H1 (cell line): ENCODE measurements at regions not wholly inside any gene's neighbourhood (a gene's known extent, or its start where the extent isn't known, plus 50 kb on each side); places are given as distances from the start of the nearest gene placed in this dataset.
A peak's percentile ranks its signal among the peaks of the same experiment; 100 is the strongest.

Experiments used
- EGR1 ChIP-seq: IDR thresholded peaks from 2 replicates; pipeline ENCODE4 v1.6.1; 2011; ENCODE audit warnings: low read depth, low read length, borderline replicate concordance
- JUND ChIP-seq: IDR thresholded peaks from 2 replicates; pipeline ENCODE4 v1.6.1; 2011; ENCODE audit warnings: mild to moderate bottlenecking, improper control_type of control experiment, low read length
- NRF1 ChIP-seq: IDR thresholded peaks from 2 replicates; pipeline ENCODE4 v1.6.1; 2011; ENCODE audit warnings: mild to moderate bottlenecking, low read depth, low read length, improper control_type of control experiment

DNA sequence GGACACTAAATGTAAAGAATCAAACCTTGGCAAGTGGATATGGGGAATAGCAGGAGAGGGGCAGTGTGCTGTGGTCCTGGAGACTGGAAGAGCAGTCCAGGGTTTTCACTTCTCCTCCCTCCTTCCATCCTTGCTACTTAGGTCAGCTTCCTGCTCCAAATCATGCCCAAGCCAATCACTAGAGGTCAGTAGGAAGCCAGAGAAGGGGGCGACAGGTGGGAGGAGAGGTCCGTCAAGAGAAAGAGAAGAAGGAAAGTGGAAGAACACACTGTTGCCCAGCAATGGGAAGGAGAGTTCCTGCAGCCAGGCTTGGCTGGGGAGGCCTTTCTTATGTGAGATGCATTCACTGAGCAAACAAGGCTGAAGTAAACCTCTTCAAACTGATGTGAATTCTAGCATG, 289.6 kb downstream of the DTWD2 start (continued):
- TF ChIP-seq EGR1 (no peak), JUND (0 out of 2 replicates have a peak, but pooled peaks have one; percentile 12), NRF1 (no peak)
